H9 (cell line): ENCODE measurements at regions not wholly inside any gene's neighbourhood (a gene's known extent, or its start where the extent isn't known, plus 50 kb on each side); places are given as distances from the start of the nearest gene placed in this dataset.

Experiments
- DNase-seq: peaks from one replicate; pipeline ENCODE4 v3.0.0-alpha.2; 2017
- H2AFZ ChIP-seq: one replicate; pipeline ENCODE4 v1.6.1; 2013; ENCODE audit warnings: mild to moderate bottlenecking, low read length, control low read depth, moderate library complexity
- H2AK5ac ChIP-seq: 2 replicates; pipeline ENCODE4 v1.6.1; 2013; ENCODE audit warnings: low read length, control low read depth, mixed read lengths; ENCODE audit not compliant: insufficient read length
- H2BK120ac ChIP-seq: one replicate; pipeline ENCODE4 v1.6.1; 2013; ENCODE audit warnings: low read depth, mild to moderate bottlenecking, low read length, control low read depth, inconsistent platforms; ENCODE audit not compliant: poor library complexity, severe bottlenecking
- H2BK12ac ChIP-seq: 2 replicates; pipeline ENCODE4 v1.6.1; 2013; ENCODE audit warnings: low read length, control low read depth, mixed read lengths, low read depth; ENCODE audit not compliant: insufficient read length
- H2BK15ac ChIP-seq: 2 replicates; pipeline ENCODE4 v1.6.1; 2013; ENCODE audit warnings: low read depth, low read length, control low read depth
- H2BK20ac ChIP-seq: one replicate; pipeline ENCODE4 v1.6.1; 2013; ENCODE audit warnings: low read depth, mild to moderate bottlenecking, low read length, control low read depth, inconsistent platforms; ENCODE audit not compliant: poor library complexity, severe bottlenecking
- H2BK5ac ChIP-seq: 2 replicates; pipeline ENCODE4 v1.6.1; 2013; ENCODE audit warnings: low read length, control low read depth, mixed read lengths; ENCODE audit not compliant: insufficient read length
- H3K14ac ChIP-seq: 2 replicates; pipeline ENCODE4 v1.6.1; 2013; ENCODE audit warnings: low read length, control low read depth; ENCODE audit not compliant: insufficient read depth
- H3K18ac ChIP-seq: 2 replicates; pipeline ENCODE4 v1.6.1; 2013; ENCODE audit warnings: low read depth, mild to moderate bottlenecking, mixed read lengths, low read length, control low read depth; ENCODE audit not compliant: insufficient read length
- H3K23ac ChIP-seq: 2 replicates; pipeline ENCODE4 v1.6.1; 2013; ENCODE audit warnings: low read length, control low read depth, mixed read lengths, low read depth; ENCODE audit not compliant: insufficient read length
- H3K23me2 ChIP-seq: 2 replicates; pipeline ENCODE4 v1.6.1; 2013; ENCODE audit warnings: low read depth, mild to moderate bottlenecking, mixed read lengths, low read length, control low read depth; ENCODE audit not compliant: insufficient read length, poor library complexity, severe bottlenecking
- H3K27ac ChIP-seq: 2 replicates; pipeline ENCODE4 v1.5.1; 2013; ENCODE audit warnings: low read length, control low read depth, mixed read lengths, low read depth; ENCODE audit not compliant: insufficient read length
- H3K27me3 ChIP-seq: 2 replicates; pipeline ENCODE4 v1.6.1; 2013; ENCODE audit warnings: low read length, control low read depth, inconsistent platforms; ENCODE audit not compliant: insufficient read depth
- H3K4ac ChIP-seq: 2 replicates; pipeline ENCODE4 v1.6.1; 2013; ENCODE audit warnings: low read depth, mild to moderate bottlenecking, control low read depth, inconsistent platforms, low read length, moderate library complexity
- H3K4me1 ChIP-seq: 2 replicates; pipeline ENCODE4 v1.6.1; 2013; ENCODE audit warnings: low read length, control low read depth, inconsistent platforms; ENCODE audit not compliant: insufficient read depth
- H3K4me2 ChIP-seq: 2 replicates; pipeline ENCODE4 v1.6.1; 2013; ENCODE audit warnings: low read length, control low read depth, mixed read lengths; ENCODE audit not compliant: insufficient read length, insufficient read depth
- H3K56ac ChIP-seq: 2 replicates; pipeline ENCODE4 v1.6.1; 2013; ENCODE audit warnings: low read depth, mild to moderate bottlenecking, mixed read lengths, low read length, control low read depth; ENCODE audit not compliant: insufficient read length
- H3K79me1 ChIP-seq: 2 replicates; pipeline ENCODE4 v1.6.1; 2013; ENCODE audit warnings: low read depth, mild to moderate bottlenecking, moderate library complexity, low read length, control low read depth, inconsistent platforms; ENCODE audit not compliant: insufficient read depth, poor library complexity, severe bottlenecking
- H3K79me2 ChIP-seq: 2 replicates; pipeline ENCODE4 v1.6.1; 2013; ENCODE audit warnings: low read length, control low read depth, inconsistent platforms; ENCODE audit not compliant: insufficient read depth
- H3K9ac ChIP-seq: 2 replicates; pipeline ENCODE4 v1.6.1; 2013; ENCODE audit warnings: low read length, control low read depth, mixed read lengths; ENCODE audit not compliant: insufficient read length; ENCODE audit errors: extremely low read depth
- H3K9me3 ChIP-seq: one replicate; pipeline ENCODE4 v1.6.1; 2013; ENCODE audit warnings: low read depth, low read length, inconsistent platforms; ENCODE audit not compliant: control insufficient read depth
- H3T11ph ChIP-seq: one replicate; pipeline ENCODE4 v1.6.1; 2013; ENCODE audit warnings: mild to moderate bottlenecking, low read length, control low read depth, inconsistent platforms
- H4K20me1 ChIP-seq: one replicate; pipeline ENCODE4 v1.6.1; 2013; ENCODE audit not compliant: control insufficient read depth, insufficient read length, insufficient read depth
- H4K5ac ChIP-seq: 2 replicates; pipeline ENCODE4 v1.6.1; 2013; ENCODE audit warnings: low read depth, mild to moderate bottlenecking, mixed read lengths, low read length, control low read depth; ENCODE audit not compliant: insufficient read length
- H4K8ac ChIP-seq: replicated peaks from 2 replicates; pipeline ENCODE4 v1.6.1; 2013; ENCODE audit warnings: low read length, control low read depth, mixed read lengths, low read depth; ENCODE audit not compliant: insufficient read length
- H4K91ac ChIP-seq: 2 replicates; pipeline ENCODE4 v1.6.1; 2013; ENCODE audit warnings: low read depth, mild to moderate bottlenecking, moderate library complexity, mixed read lengths, low read length, control low read depth; ENCODE audit not compliant: insufficient read length
- H3K27ac Mint-ChIP-seq, 3 experiments: 2 replicates in 2 of 3; 3 replicates in 1 of 3; pipeline ENCODE4 v1.8.0; 2020 to 2021; ENCODE audit warnings: mixed read lengths in 3 of 3, mild to moderate bottlenecking in 1 of 3, moderate library complexity in 1 of 3
- H3K27me3 Mint-ChIP-seq: 2 replicates; pipeline ENCODE4 v1.8.0; 2021; ENCODE audit warnings: low read depth, mild to moderate bottlenecking, moderate library complexity, mixed read lengths
- H3K36me3 Mint-ChIP-seq, 3 experiments: 2 replicates in 2 of 3; 3 replicates in 1 of 3; pipeline ENCODE4 v1.8.0; 2020 to 2021; ENCODE audit warnings: low read depth in 3 of 3, mixed read lengths in 3 of 3; ENCODE audit not compliant: insufficient read depth in 1 of 3
- H3K4me1 Mint-ChIP-seq, 2 experiments: 2 replicates each; pipeline ENCODE4 v1.8.0; 2020; ENCODE audit warnings: mixed read lengths in 2 of 2
- H3K4me3 Mint-ChIP-seq, 2 experiments: 2 replicates in 1 of 2; 3 replicates in 1 of 2; pipeline ENCODE4 v1.8.0; 2020 to 2021; ENCODE audit warnings: mild to moderate bottlenecking in 2 of 2, mixed read lengths in 2 of 2, moderate library complexity in 1 of 2
- H3K9me3 Mint-ChIP-seq, 2 experiments: 2 replicates in 1 of 2; 3 replicates in 1 of 2; pipeline ENCODE4 v1.8.0; 2020; ENCODE audit warnings: mild to moderate bottlenecking in 2 of 2, mixed read lengths in 2 of 2, moderate library complexity in 1 of 2
- CTCF ChIP-seq: fragments of 200-600 bp; sonication (generic); conservative IDR thresholded peaks from 3 replicates; pipeline ENCODE4 v1.8.0; 2021; ENCODE audit warnings: antibody characterized with exemption, mild to moderate bottlenecking

- no peaks in the 10 kb centered on the region for H3K23me2 ChIP-seq
- H3K18ac ChIP-seq = no peak overlapping the region
- H4K8ac ChIP-seq = no peak overlapping the region
- no peak overlapping the region for H2BK5ac ChIP-seq
- Mint-ChIP-seq H3K36me3 (peaks cover 3 to 22% (median 15%) of the 10 kb centered on the region in 3 experiments; a peak in 5 of 7 replicates), H3K27me3 (no peaks in the 10 kb centered on the region; the same call in 1 of the 2 replicates), H3K4me3 (no peak overlapping the region), H3K4me1 (peaks cover 10 to 15% of the 10 kb centered on the region in 2 experiments), H3K9me3 (peaks cover 13 to 19% of the 10 kb centered on the region in 2 experiments), H3K27ac (no peak overlapping the region)
- no peaks in the 10 kb centered on the region for H3K27me3 ChIP-seq
- no peak overlapping the region for H3K9ac ChIP-seq
- H3K4ac ChIP-seq = no peak overlapping the region
- no peak overlapping the region for H2AK5ac ChIP-seq
- no peaks in the 10 kb centered on the region for H3K79me1 ChIP-seq
- no peak overlapping the region for H2BK120ac ChIP-seq
- no peak overlapping the region for H4K91ac ChIP-seq
- no peaks in the 10 kb centered on the region for H3K79me2 ChIP-seq
- H3K4me1 ChIP-seq = no peaks in the 10 kb centered on the region
- no peaks in the 10 kb centered on the region for H4K20me1 ChIP-seq
- no peak overlapping the region for H3K14ac ChIP-seq
- no peak overlapping the region for H3K4me2 ChIP-seq
- H3K56ac ChIP-seq = no peak overlapping the region
- no peak overlapping the region for H3T11ph ChIP-seq
- no peak overlapping the region for H2BK20ac ChIP-seq
- H2BK15ac ChIP-seq = no peak overlapping the region
- H3K9me3 ChIP-seq = no peaks in the 10 kb centered on the region
- DNase-seq = no peak
- H3K23ac ChIP-seq = no peak overlapping the region
- H4K5ac ChIP-seq = no peak overlapping the region
- no peak overlapping the region for H2BK12ac ChIP-seq
- TF ChIP-seq CTCF = no peak
- no peak overlapping the region for H2AFZ ChIP-seq
- no peak overlapping the region for H3K27ac ChIP-seq
These were observed 183.9 kb downstream of the MYRFL start for GRCh38 chr12:70008944-70009343.
